Stimulated activated CD8-positive, alpha-beta memory T cell treated with anti-CD3 and anti-CD28 coated beads, Interleukin-12 subunit alpha, Interleukin-12 subunit beta, amount 100 ng/mL, for 24 hours (primary cell): ENCODE measurements at regions not wholly inside any gene's neighbourhood (a gene's known extent, or its start where the extent isn't known, plus 50 kb on each side); places are given as distances from the start of the nearest gene placed in this dataset.
"Not testable (repeated sequence)": the region's sequence is repeated elsewhere in the genome, so short reads cannot be mapped to it uniquely, and the experiment has no call there.

ENCODE experiments used
- DNase-seq: peaks from one replicate; pipeline ENCODE4 v3.0.0-alpha.2; 2020; ENCODE audit errors: extremely low read depth

- DNase-seq: no peak
Observed at GRCh38 chr15:95757171-95757570, 573.3 kb upstream of the NR2F2 start.

GRCh38 chr15:95758451-95758850, 572.0 kb upstream of the NR2F2 start:
- DNase-seq: no peak

DNA sequence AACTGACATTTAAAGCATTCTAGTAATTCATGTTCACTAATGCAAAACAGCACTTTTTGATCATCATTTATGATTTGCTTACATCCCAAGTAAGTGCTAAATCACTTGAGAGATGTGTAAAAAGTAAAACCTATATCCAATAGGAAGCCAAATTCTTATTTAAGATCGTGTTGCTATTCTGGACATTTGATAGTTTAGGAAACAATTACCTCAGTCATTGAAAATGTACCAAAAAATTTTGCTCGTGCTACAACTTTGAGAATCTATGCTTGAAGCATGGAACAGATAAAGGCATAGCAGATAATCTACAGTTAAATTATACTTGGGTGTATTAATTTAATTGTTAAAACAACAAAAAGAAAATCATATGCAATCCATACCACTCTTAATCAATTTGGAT, 571.6 kb upstream of the NR2F2 start:
- DNase-seq: no peak

DNA sequence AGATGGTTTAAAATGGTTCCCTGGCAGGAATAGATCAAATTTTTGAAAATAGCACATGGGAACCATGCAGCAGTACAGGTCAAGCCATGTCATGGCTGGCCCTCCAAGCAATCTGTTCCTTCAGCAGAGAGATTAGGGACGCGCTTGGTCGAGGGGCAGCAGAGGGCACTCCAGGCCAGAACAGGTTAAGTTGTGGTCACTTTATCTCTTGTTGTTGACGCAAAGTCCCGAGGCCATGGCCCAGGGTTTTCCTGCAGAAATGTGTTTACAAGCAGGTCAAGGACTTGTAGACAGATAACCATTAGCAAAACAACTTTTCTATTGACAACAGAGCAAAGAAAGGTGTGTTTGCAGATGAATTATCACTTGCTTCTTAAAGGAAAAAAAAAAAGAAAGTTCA, 570.0 kb upstream of the NR2F2 start:
- no peak for DNase-seq

DNA sequence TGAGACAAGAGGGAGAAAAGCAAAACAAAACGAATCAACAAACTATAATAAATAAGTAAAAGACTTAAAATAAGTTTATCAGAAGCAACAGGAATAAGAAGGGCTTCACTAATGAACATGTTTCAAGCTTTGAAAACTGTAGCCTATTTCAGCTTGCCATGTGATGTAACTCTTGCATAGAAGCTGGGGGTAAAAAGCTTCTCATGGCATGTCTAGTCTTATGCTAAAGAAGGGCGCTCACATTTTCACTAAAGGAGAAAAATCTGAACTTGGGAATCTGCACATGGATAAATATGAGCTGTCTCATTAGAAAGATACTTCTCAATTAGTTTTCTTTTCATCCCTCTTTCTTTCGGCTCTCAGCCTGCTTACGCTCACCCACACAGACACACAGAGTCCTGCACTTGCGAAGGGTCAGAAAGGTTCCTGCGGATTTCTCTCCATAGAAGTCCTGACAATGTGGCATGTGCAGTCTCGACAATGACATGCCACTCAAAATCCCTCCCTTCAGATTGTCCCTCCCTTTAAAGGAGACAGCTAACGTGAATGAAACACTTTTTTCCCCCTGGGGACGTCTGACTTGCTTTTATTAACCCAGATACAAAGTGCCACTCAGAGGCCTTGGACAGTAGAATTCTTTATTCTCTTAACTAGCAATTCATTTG, 568.9 kb upstream of the NR2F2 start:
- DNase-seq: no peak

GRCh38 chr15:95763426-95763825, 567.1 kb upstream of the NR2F2 start:
- DNase-seq: no peak

DNA sequence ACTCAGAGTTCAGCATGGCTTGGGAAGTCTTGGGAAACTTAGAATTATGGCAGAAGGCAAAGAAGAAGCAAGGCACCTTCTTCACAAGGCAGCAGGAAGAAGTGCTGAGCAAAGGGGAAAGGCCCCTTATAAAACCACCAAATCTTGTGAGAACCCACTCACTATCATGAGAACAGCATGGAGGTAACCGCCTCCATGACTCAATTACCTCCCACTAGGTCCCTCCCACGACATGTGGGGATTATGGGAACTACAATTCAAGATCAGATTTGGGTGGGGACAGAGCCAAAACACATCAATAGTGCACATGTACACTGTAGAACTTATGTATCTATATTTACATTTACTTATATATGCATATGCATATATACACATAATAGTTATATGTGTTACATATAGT, 565.3 kb upstream of the NR2F2 start:
- DNase-seq: no peak

GRCh38 chr15:95770196-95770595, 560.3 kb upstream of the NR2F2 start:
- no peak for DNase-seq

GRCh38 chr15:95772982-95773381, 557.5 kb upstream of the NR2F2 start:
- DNase-seq: no peak

DNA sequence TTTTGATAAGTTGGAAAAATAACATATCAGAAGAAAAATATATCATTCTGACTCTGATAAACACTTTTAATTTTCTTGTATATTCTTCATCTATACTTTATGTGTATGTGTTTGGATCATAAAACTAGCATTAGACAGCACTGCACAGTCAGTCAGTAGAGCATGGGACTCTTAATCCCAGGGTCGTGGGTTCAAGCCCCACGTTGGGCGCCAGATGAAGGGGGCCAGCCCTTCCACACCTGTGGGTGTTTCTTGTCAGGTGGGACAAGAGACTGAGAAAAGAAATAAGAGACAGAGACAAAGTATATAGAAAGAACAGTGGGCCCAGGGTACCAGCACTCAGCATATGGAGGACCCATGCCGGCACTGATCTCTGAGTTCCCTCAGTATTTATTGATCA, 546.0 kb upstream of the NR2F2 start:
- DNase-seq: no peak

DNA sequence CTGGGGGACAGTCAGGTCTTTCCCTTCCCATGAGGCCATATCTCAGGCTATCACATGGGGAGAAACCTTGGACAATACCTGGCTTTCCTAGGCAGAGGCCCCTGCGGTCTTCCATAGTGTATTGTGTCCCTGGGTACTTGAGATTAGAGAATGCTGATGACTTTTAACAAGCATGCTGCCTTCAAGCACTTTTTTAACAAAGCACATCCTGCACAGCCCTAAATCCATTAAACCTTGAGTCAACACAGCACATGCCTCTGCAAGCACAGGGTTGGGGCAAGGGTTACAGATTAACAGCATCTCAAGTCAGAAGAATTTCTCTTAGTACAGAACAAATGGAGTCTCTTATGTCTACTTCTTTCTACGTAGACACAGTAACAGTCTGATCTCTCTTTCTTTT, 545.2 kb upstream of the NR2F2 start:
- not testable (repeated sequence) for DNase-seq

DNA sequence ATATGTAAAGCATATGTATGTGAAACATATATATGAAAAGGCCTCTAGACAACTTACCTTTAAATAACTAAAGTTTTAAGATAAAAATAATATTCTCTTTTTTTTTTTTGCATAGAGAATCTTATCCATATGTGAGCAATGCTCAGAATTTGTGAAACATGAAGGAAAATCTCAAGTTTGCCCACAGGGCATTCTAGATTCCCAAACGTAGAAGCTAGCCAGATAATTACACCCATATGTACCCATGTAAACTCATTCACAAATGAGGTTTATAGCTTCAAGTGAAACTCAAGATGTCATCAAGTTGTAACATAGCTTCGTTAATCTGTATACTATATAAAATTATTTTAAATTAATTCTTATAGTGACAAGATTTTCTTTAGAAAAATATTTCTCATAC, 537.3 kb upstream of the NR2F2 start:
- no peak for DNase-seq

GRCh38 chr15:95795386-95795785, 535.1 kb upstream of the NR2F2 start:
- DNase-seq: no peak

DNA sequence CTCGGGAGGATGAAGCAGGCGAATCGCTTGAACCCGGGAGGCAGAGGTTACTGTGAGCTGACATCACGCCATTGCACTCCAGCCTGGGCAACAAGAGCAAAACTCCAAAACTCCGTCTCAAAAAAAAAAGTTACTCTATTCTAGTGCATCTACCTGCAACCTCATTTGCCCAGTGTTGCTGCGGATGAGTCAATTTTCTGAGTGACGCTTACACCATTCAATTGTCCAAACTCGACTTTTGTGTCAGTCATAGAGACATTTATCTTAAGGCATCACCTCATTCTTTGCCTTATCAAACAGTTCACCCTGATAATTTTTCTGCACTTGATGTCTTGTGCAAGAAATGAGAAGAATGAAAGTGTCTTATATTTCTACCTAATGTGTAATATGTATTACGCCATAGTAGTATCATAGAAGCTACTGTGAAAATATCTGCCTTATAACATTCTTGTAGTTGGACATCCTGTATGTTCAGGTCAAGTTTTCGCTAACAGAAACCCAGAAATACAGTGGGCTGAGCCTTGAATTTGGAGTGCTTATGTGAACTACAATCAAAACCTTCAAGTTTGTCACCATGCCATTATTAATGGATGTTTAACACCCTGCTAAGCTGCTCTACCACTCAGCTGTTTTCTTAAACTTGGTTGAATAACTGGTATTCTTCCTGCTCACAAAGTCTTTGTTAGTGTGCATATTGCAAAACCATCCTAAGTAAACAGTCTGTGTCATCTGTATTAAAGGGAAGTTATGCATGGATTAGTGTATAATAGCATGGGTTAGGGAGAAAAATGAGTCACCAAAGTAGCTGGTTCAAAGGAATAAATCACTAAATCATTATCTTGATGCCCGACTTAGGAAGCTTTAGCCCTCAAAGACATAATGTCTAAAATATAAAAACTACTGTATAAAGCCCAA, 531.0 kb upstream of the NR2F2 start:
- DNase-seq: no peak

GRCh38 chr15:95804484-95804883, 526.0 kb upstream of the NR2F2 start:
- DNase-seq: no peak

DNA sequence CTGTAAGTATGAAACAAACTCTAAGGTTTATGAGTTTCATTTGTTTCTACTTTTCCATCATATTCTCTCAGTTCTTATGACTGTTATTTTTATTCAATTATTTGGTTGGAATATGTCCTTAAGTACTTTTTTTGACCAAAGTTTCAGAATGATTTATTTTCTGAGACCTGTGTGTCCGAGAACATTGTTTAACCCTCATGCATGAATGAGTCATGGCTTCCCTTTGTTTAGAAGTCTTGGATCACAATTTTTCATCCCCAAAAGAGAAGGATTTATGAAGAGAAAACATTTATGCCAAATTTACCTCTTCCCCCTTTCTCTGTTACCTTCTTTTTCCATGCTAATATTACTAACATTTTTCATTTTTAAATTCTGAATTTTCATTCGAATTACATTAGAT, 518.0 kb upstream of the NR2F2 start:
- DNase-seq: no peak

DNA sequence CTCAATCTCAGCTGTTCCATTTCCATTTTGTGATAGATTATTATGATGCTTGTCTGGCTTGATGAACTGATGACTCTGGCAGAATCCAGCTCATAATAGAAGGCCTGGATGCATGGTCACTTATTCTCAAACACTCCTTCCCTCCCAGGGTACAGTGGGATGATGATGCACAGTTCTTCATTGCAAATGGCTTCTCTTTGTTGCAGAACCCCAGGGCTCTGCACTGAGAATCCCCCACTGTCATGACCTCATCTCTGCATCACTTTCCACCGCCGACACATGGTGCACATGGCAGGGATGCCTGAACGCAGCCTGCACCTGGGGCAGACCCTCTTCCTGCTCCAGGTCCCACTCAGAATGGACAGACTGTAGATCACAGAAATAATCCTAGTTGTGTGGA, 515.6 kb upstream of the NR2F2 start:
- no peak for DNase-seq

DNA sequence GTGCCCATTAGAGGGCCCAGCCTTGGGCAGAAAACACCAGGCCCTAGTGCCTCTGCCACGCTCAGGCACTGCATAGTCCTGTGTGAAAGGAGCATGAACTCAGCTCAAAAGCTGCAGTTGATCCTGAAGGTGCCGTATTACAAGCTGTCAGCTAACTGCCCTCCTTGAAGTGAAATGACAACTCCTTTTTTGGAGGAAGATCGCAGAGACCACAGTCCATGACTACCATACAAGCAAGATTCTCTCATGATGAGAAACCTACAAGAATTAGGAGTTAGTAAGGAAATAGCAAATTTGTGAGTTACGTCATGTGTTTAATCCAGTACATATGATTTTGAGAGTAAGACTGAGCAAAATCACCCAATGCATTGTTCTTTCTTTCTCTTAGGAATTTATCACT, 513.9 kb upstream of the NR2F2 start:
- no peak for DNase-seq

DNA sequence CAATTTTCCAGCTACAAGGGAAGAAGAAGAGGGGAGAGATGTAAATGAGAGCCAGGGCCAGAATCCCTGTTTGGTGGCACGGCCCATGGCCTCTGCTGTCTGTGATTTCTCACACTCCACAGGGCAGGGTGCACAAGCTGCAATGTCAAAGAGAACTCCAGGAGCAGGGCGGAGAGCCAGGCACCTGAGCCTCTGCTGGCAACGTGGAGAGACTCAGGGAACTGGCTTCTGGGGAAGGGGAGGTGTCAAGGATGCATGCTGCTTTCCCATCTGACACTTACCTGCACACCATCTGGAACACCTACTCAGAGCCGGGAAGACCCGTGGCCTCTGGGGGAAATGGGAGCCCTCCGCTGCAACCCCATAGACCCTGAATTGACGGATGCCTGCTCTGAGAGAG, 507.5 kb upstream of the NR2F2 start:
- DNase-seq: no peak

- DNase-seq: no peak
Observed at GRCh38 chr15:95825208-95825607, 505.3 kb upstream of the NR2F2 start.

DNA sequence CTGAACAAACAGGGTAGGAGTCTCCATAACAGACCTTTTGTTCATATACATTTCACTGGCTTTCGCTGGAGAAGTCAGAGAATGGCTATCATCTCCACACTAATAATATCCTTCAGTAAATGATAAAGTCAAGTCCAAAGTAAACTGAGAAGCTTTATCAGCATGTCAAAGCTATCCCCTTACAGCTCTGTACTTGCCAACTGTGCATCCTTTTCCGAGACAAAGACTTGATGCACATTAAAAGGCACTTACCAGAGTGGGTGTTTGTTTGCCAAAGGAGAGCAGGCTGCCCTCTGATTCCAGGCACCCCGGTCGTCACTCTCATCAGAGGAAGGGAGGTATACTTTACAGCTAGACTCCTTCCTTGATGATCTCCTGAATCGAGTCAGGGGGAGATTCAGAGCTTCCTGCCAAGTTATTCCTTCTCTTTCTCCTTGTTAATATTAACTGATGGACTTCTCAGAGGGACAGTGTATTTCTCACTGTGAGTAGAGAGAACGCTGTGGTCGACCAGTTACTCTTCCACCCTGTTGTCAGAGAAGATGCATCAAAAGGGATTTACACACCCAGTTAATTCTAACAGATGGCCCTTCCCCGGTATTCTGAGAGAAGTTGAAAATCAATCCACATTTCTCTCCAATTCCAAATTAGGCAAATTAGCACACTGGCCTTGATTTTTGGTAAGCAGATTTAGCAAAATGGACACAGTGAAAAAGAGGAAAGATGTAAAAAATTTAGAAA, 504.7 kb upstream of the NR2F2 start:
- DNase-seq: no peak

GRCh38 chr15:95826412-95827195, 503.9 kb upstream of the NR2F2 start:
- no peak for DNase-seq
